Suprapubic skin (tissue), 4 donors: ENCODE measurements at regions not wholly inside any gene's neighbourhood (a gene's known extent, or its start where the extent isn't known, plus 50 kb on each side); places are given as distances from the start of the nearest gene placed in this dataset.

Source experiments
- DNase-seq, 2 donors: peaks; one replicate each; pipeline ENCODE4 v3.0.0-alpha.2; 2019; ENCODE audit warnings: low spot score in 2 of 2
- H3K27ac ChIP-seq: fragments of 200-600 bp; sonication (generic); one replicate; pipeline ENCODE4 v1.5.1; 2019
- H3K27me3 ChIP-seq: fragments of 200-600 bp; sonication (generic); one replicate; pipeline ENCODE4 v1.5.1; 2019
- H3K36me3 ChIP-seq: fragments of 200-600 bp; sonication (generic); one replicate; pipeline ENCODE4 v1.5.1; 2019
- H3K4me1 ChIP-seq: fragments of 200-600 bp; sonication (generic); one replicate; pipeline ENCODE4 v1.5.1; 2019
- H3K4me3 ChIP-seq: fragments of 200-600 bp; sonication (generic); one replicate; pipeline ENCODE4 v1.5.1; 2019; ENCODE audit warnings: mild to moderate bottlenecking
- H3K9me3 ChIP-seq: fragments of 200-600 bp; sonication (generic); one replicate; pipeline ENCODE4 v1.5.1; 2019
- CTCF ChIP-seq, 2 donors: fragments of 200-600 bp in 1 of 2; fragments of 450-650 bp in 1 of 2; sonication (generic) in 1 of 2; IDR thresholded peaks; one replicate each; pipeline ENCODE4 v1.5.1; 2016 to 2019; ENCODE audit warnings: antibody characterized with exemption in 2 of 2, mild to moderate bottlenecking in 1 of 2, moderate library complexity in 1 of 2
- EP300 ChIP-seq: sonication (generic); formaldehyde crosslinking; IDR thresholded peaks from one replicate; pipeline ENCODE4 v1.6.1; 2017; ENCODE audit warnings: antibody characterized with exemption
- POLR2A ChIP-seq, 2 donors: fragments of 450-650 bp; IDR thresholded peaks; one replicate each; pipeline ENCODE4 v1.6.1; 2017; ENCODE audit warnings: antibody characterized with exemption in 2 of 2, mild to moderate bottlenecking in 2 of 2, moderate library complexity in 2 of 2
- POLR2AphosphoS5 ChIP-seq, 3 donors: sonication (generic); formaldehyde crosslinking; IDR thresholded peaks; one replicate each; pipeline ENCODE4 v1.6.1; 2017; ENCODE audit warnings: antibody characterized with exemption in 3 of 3
- WGBS: methylation state at CpG from one replicate; pipeline ENCODE4 v1.1.5; 2018; 5-methylcytosine and 5-hydroxymethylcytosine counted together

GRCh38 chr11:97460091-97460490 is 1070.3 kb downstream of the JRKL start:
- H3K36me3 ChIP-seq: no peaks in the 10 kb centered on the region
- H3K27me3 ChIP-seq: no peaks in the 10 kb centered on the region
- H3K9me3 ChIP-seq: no peaks in the 10 kb centered on the region
- H3K4me1 ChIP-seq: no peaks in the 10 kb centered on the region
- H3K4me3 ChIP-seq: no peak overlapping the region
- no peak for TF ChIP-seq EP300
- TF ChIP-seq POLR2A (IDR thresholded peaks at IDR 0.05): no peak
- H3K27ac ChIP-seq: no peak overlapping the region
- DNase-seq: no peak

- Histone ChIP-seq H3K36me3 (no peaks in the 10 kb centered on the region), H3K4me3 (no peak overlapping the region), H3K27me3 (no peaks in the 10 kb centered on the region), H3K27ac (no peak overlapping the region), H3K9me3 (no peaks in the 10 kb centered on the region), H3K4me1 (no peaks in the 10 kb centered on the region)
- TF ChIP-seq POLR2A (IDR thresholded peaks at IDR 0.05) (no peak), CTCF (IDR thresholded peaks at IDR 0.05) (no peak), EP300 (no peak), POLR2AphosphoS5 (IDR thresholded peaks at IDR 0.05) (no peak)
- WGBS: 87% methylated on average over 8 of the region's 21 CpGs
- DNase-seq: peak in 1 of 2 donors; percentile 78
These were observed 1071.4 kb downstream of the JRKL start for GRCh38 chr11:97461044-97461880.

GRCh38 chr11:97461934-97462333 is 1072.1 kb downstream of the JRKL start:
- Histone ChIP-seq H3K36me3 (no peaks in the 10 kb centered on the region), H3K4me1 (no peaks in the 10 kb centered on the region), H3K4me3 (no peak overlapping the region), H3K27me3 (no peaks in the 10 kb centered on the region), H3K27ac (no peak overlapping the region), H3K9me3 (no peaks in the 10 kb centered on the region)
- TF ChIP-seq CTCF (IDR thresholded peaks at IDR 0.05): no peak
- no peak for TF ChIP-seq EP300
- TF ChIP-seq POLR2A (IDR thresholded peaks at IDR 0.05): no peak
- TF ChIP-seq POLR2AphosphoS5 (IDR thresholded peaks at IDR 0.05): no peak
- WGBS: 95% methylated on average over 7 of the region's 9 CpGs
- DNase-seq: no peak

- H3K27me3 ChIP-seq: no peaks in the 10 kb centered on the region
- H3K27ac ChIP-seq: no peak overlapping the region
- no peak overlapping the region for H3K4me3 ChIP-seq
- H3K9me3 ChIP-seq: no peaks in the 10 kb centered on the region
- no peaks in the 10 kb centered on the region for H3K4me1 ChIP-seq
- no peaks in the 10 kb centered on the region for H3K36me3 ChIP-seq
- DNase-seq: no peak
- WGBS: 57% methylated on average over 1 of the region's 1 CpG
- TF ChIP-seq EP300 (no peak), POLR2A (IDR thresholded peaks at IDR 0.05) (no peak), POLR2AphosphoS5 (IDR thresholded peaks at IDR 0.05) (no peak), CTCF (IDR thresholded peaks at IDR 0.05) (no peak)
These were observed 1074.1 kb downstream of the JRKL start for GRCh38 chr11:97463891-97464290.

GRCh38 chr11:97471480-97471879 is 1081.7 kb downstream of the JRKL start:
- no peaks in the 10 kb centered on the region for H3K4me1 ChIP-seq
- H3K4me3 ChIP-seq: no peak overlapping the region
- H3K27me3 ChIP-seq: no peaks in the 10 kb centered on the region
- TF ChIP-seq POLR2A (IDR thresholded peaks at IDR 0.05) (no peak), EP300 (no peak), CTCF (IDR thresholded peaks at IDR 0.05) (no peak), POLR2AphosphoS5 (IDR thresholded peaks at IDR 0.05) (no peak)
- H3K9me3 ChIP-seq: peaks cover 13% of the 10 kb centered on the region
- no peak for DNase-seq
- H3K36me3 ChIP-seq: no peaks in the 10 kb centered on the region
- no peak overlapping the region for H3K27ac ChIP-seq
- WGBS: no CpG with 5 or more reads among the region's 1 CpG
